ENCODE measurements at regions not wholly inside any gene's neighbourhood (a gene's known extent, or its start where the extent isn't known, plus 50 kb on each side); places are given as distances from the start of the nearest gene placed in this dataset.

- intact Hi-C loops (cut with micrococcal nuclease): no loop called here
- CTCF ChIA-PET: interaction anchor here (0.9 kb wide), 1 partner anchor 27 kb away, joined by 3 read pairs; no protein-coding TSS in a partner anchor
- TF ChIP-seq CTCF (IDR thresholded peaks at IDR 0.05; ENCODE audit: unreplicated experiment): no peak
- Mint-ChIP-seq H3K27me3 (ENCODE audit: insufficient read depth, unreplicated experiment) (peaks cover under 1% of the 10 kb centered on the region), H3K4me3 (ENCODE audit: unreplicated experiment) (no peak overlapping the region), H3K9me3 (ENCODE audit: unreplicated experiment) (peaks cover 23% of the 10 kb centered on the region), H3K36me3 (ENCODE audit: insufficient read depth, unreplicated experiment) (no peaks in the 10 kb centered on the region), H3K4me1 (ENCODE audit: insufficient read depth, unreplicated experiment) (no peaks in the 10 kb centered on the region), H3K27ac (ENCODE audit: low read depth, unreplicated experiment) (no peak overlapping the region)
- BruUV-seq (replicated peaks): no TSS peak
- POLR2A ChIA-PET: interaction anchor here (0.6 to 0.7 kb wide), 2 partner anchors 71 to 1866 kb away, joined by 3 to 4 read pairs; no protein-coding TSS in a partner anchor
- no peak for DNase-seq (ENCODE audit: unreplicated experiment)
Measured at GRCh38 chr1:88043834-88044233, 640.2 kb upstream of the PKN2 start.

GRCh38 chr1:88052167-88052566 is 631.9 kb upstream of the PKN2 start:
- TF ChIP-seq CTCF (IDR thresholded peaks at IDR 0.05; ENCODE audit: unreplicated experiment): no peak
- CTCF ChIA-PET: no interaction called here
- intact Hi-C loops (cut with micrococcal nuclease): no loop called here
- no peak for DNase-seq (ENCODE audit: unreplicated experiment)
- Mint-ChIP-seq H3K27me3 (ENCODE audit: insufficient read depth, unreplicated experiment) (peaks cover 23% of the 10 kb centered on the region), H3K36me3 (ENCODE audit: insufficient read depth, unreplicated experiment) (no peaks in the 10 kb centered on the region), H3K4me1 (ENCODE audit: insufficient read depth, unreplicated experiment) (no peaks in the 10 kb centered on the region), H3K9me3 (ENCODE audit: unreplicated experiment) (no peaks in the 10 kb centered on the region), H3K4me3 (ENCODE audit: unreplicated experiment) (no peak overlapping the region), H3K27ac (ENCODE audit: low read depth, unreplicated experiment) (no peak overlapping the region)
- no TSS peak for BruUV-seq (replicated peaks)
- POLR2A ChIA-PET: no interaction called here

- no peaks in the 10 kb centered on the region for H3K9me3 Mint-ChIP-seq (ENCODE audit: unreplicated experiment)
- peaks cover 23% of the 10 kb centered on the region for H3K27me3 Mint-ChIP-seq (ENCODE audit: insufficient read depth, unreplicated experiment)
- no peak for TF ChIP-seq CTCF (IDR thresholded peaks at IDR 0.05; ENCODE audit: unreplicated experiment)
- DNase-seq (ENCODE audit: unreplicated experiment): no peak
- no peak overlapping the region for H3K27ac Mint-ChIP-seq (ENCODE audit: low read depth, unreplicated experiment)
- H3K4me1 Mint-ChIP-seq (ENCODE audit: insufficient read depth, unreplicated experiment): no peaks in the 10 kb centered on the region
- intact Hi-C loops (cut with micrococcal nuclease): no loop called here
- H3K36me3 Mint-ChIP-seq (ENCODE audit: insufficient read depth, unreplicated experiment): no peaks in the 10 kb centered on the region
- H3K4me3 Mint-ChIP-seq (ENCODE audit: unreplicated experiment): no peak overlapping the region
- no TSS peak for BruUV-seq (replicated peaks)
- CTCF ChIA-PET: no interaction called here
- POLR2A ChIA-PET: no interaction called here
Measured at GRCh38 chr1:88053065-88053464, 631.0 kb upstream of the PKN2 start.

- ChIA-PET POLR2A (no interaction called here), CTCF (no interaction called here)
- no peak overlapping the region for H3K4me3 Mint-ChIP-seq (ENCODE audit: unreplicated experiment)
- no TSS peak for BruUV-seq (replicated peaks)
- intact Hi-C loops (cut with micrococcal nuclease): no loop called here
- H3K27ac Mint-ChIP-seq (ENCODE audit: low read depth, unreplicated experiment): no peak overlapping the region
- peaks cover 9% of the 10 kb centered on the region for H3K4me1 Mint-ChIP-seq (ENCODE audit: insufficient read depth, unreplicated experiment)
- TF ChIP-seq CTCF (IDR thresholded peaks at IDR 0.05; ENCODE audit: unreplicated experiment): no peak
- no peaks in the 10 kb centered on the region for H3K9me3 Mint-ChIP-seq (ENCODE audit: unreplicated experiment)
- H3K36me3 Mint-ChIP-seq (ENCODE audit: insufficient read depth, unreplicated experiment): no peaks in the 10 kb centered on the region
- H3K27me3 Mint-ChIP-seq (ENCODE audit: insufficient read depth, unreplicated experiment): peaks cover 5% of the 10 kb centered on the region
- DNase-seq (ENCODE audit: unreplicated experiment): no peak
Measured at GRCh38 chr1:88056881-88057280, 627.2 kb upstream of the PKN2 start.

Measured in MCF 10A (cell line).